ENCODE measurements at regions not wholly inside any gene's neighbourhood (a gene's known extent, or its start where the extent isn't known, plus 50 kb on each side); places are given as distances from the start of the nearest gene placed in this dataset.
"Not testable (repeated sequence)": the region's sequence is repeated elsewhere in the genome, so short reads cannot be mapped to it uniquely, and the experiment has no call there.

DNA sequence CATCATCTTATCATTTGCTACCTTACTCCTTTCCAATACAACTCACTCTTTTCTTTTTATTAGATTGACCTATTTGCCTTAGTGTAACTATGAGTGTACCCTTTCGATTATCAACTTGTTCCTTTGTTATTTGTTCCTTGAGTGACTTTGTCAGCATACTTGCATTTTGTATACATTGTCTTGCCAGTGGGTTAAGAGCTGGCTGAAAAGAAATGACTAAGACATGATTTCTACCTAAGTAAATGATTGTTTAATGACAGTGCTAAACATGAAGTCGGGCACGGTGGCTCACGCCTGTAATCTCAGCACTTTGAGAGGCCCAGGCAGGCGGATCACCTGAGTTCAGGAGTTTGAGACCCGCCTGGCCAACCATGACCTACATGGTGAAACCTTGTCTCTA lies 1042.3 kb downstream of the TBL1XR1 start:
- no peak for DNase-seq

DNA sequence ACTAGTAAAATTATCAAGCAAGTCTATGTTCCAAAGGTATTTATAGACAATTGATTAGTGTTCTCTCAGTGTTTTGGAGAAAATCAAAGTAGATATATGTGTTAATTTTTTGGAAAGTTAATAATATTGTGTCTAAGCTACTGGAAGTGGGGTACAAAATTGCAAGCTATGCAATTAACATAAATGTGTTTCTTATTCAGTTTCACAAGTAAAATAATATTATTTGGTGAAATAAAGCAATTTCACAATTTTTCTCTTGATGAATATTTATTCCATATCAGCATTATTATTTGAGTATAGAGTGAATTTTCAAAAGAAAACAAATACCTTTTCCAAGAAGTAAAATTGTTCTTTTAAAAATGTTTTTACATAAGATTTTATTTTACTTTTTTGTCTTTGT lies 1047.7 kb downstream of the TBL1XR1 start:
- DNase-seq = no peak

DNA sequence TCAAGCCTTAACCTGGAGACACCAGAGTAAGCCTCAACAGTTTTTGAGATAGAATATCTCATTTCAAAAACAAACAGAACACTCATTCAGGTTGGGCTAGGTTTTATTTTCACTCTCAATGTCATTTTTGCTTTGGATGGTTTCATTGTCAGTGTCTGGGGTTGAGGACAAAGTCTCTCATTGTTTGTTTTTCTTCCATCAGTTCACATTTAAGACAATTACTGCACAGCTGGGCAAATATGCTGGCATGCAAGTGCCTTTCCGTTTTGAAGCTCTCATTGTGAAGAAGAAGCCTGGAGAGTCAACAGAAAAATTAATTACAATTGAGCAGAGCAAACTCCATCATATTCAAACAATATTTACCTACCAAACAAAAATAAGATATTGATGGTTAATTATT lies 1050.0 kb downstream of the TBL1XR1 start:
- no peak for DNase-seq

DNA sequence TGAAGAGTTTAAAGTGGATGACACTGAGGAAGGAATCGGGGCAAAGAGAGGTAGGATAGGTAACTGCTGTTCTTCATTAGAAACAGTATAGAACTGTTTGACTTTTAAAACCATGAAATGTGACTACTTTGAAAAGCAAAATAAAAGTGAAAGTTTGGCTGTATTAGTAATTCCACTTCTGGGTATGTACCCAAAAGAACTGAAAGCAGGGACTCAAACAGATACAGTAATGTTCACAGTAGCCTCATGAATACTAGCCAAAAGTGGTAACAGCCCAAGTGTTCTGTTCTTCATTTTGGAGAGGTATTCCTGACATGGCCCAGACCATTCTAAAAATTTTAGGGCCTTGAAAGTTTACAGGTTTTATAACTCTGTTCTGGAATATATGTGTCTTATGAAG lies 1055.4 kb downstream of the TBL1XR1 start:
- no peak for DNase-seq

DNA sequence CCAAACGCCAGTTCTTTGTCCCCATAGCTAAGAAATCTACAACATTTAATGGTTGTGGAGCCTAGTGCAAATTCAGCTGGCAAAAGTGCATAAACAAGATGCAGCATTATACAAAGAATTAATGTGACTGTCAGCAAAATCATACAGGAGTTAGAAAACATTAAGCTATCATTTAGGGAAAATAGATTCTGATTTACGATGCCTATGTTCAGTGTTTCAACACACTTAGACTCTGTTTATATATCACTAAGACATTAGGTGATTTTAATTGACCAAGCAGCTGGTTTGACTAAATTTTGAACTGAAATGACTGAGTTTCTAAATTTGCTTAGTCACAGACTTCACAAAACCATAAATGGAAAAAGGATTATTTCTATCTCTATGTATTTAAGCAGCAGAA lies 1076.8 kb downstream of the TBL1XR1 start:
- no peak for DNase-seq

DNA sequence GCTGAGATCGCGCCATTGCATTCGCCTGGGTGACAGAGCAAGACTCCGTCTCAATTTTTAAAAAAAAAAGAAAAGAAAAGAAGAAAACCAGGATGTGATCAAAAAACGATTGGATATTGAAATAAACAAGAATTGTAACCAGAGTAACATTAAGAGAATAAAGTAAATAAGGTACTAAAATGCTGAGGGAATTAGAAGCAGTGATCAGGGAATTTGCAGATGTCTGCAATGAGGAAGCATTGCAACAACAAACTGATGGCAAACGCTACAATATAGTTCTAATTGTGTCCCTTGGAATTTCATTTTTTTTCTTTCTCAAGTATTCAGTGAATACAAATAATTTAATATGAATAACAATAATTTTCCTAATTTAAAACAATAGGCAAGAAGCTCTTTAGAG lies 1077.5 kb downstream of the TBL1XR1 start:
- DNase-seq = no peak

DNA sequence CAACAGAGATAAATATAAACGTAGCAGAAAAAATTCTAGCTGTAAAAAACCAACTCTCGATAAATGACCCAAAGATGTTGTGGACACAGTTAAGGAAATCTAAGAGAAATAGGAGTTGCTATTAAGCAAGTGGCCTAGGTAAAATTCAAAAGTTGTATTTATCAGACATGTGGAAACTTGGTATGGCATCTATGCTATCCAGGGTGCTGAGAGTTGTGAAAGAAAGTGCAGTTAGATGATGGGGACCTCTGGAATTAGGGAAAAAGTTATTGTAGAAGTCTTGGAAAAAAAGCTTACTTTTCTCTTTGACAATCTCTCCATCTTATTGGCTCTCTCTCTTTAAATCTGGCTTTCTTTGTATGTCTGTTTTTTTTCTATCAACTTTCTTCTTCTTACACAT lies 1090.9 kb downstream of the TBL1XR1 start:
- no peak for DNase-seq

DNA sequence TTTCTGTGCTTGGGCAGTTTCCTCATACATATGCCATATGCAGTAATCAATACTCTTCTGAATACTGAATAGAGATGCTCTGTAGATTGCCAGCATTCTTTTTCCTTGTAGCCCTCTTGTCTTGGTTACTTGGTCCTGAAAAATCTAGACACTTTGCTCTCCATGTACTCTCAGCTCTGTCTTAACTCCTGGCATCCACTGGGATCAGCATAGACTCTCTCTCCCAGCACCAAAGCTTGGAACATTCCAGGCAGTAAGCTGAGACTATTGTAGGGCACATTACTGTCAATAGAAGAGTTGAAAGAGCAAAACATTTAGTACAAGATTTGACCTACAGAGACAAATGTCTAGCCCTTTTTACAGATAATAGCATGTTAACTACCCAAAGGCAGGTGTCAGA lies 1100.3 kb downstream of the TBL1XR1 start:
- no peak for DNase-seq

DNA sequence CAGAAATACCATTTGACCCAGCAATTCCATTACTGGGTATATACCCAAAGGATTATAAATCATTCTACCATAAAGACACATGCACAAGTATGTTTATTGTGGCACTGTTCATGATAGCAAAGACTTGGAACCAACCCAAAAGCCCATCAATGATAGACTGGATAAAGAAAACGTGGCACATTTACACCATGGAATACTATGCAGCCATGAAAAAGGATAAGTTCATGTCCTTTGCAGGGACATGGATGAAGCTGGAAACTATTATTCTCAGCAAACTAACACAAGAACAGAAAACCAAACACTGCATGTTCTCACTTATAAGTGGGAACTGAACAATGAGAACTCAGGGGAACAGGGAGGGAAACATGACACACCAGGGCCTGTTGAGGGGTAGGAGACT lies 1103.4 kb downstream of the TBL1XR1 start:
- DNase-seq = not testable (repeated sequence)

DNA sequence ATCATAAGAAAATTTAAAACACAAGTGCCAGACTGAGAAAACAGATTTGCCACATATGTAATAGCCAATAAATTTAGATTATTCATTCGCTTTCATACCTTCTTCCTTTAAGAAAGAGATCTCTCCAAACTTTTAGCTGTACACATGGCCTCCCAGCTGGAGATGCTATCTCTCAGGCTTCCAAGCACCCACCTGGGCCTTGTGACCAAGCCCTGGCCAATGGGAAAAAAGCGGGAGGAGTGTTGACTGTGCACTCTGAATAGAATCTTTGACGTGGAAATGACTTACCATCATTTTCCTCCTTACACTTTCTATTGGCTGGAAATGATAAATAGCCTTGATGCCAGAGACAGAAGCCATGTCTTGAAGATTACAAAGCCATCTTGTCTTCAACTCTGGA lies 1106.6 kb downstream of the TBL1XR1 start:
- DNase-seq = no peak

DNA sequence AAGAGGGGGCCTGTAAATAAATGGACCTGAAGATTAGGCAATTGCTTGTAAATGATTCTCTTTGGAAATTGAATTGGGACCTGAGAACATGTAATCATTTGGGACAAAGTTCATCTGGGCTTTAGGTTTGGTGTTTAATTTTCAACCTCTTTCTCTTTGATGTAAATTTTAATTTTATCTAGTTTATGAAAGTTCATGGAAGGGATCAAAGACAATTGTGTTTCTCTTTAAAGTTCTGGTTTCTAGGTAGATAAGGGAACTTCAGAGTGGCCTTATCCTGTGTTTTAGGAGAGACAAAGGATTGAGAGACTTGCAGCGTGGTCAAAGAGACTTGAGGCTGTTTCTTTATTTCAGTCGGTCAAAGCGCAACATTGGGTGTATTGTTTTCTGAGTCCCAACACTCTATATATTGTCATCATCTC lies 1108.3 kb downstream of the TBL1XR1 start:
- no peak for DNase-seq

DNA sequence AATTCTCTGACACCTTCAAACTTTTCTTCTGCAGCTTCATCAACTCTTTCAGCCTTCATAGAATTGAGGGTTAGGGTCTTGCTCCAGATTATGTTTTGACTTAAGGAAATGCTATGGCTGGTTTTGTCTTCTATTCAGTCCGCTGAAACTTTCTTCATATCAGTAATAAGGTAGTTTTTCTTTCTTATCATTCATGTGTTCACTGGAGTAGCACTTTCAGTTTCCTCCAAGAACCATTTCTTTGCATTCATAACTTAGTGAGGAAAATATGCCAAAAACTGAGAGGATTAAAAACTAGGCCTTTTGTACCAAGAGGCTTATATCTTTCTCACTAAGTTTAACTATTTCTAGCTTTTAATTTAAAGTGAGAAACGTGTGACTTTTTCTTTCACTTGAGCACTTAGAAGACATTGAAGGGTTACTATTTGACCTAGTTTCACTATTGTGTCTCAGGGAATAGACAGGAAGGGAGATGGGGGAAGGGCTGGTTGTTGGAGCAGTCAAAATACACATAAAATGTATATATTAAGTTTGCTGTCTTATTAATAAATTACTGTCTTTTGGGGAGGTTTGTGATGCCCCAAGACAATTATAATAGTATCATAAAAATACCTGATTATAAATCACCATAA lies 1110.1 kb downstream of the TBL1XR1 start:
- DNase-seq = no peak

DNA sequence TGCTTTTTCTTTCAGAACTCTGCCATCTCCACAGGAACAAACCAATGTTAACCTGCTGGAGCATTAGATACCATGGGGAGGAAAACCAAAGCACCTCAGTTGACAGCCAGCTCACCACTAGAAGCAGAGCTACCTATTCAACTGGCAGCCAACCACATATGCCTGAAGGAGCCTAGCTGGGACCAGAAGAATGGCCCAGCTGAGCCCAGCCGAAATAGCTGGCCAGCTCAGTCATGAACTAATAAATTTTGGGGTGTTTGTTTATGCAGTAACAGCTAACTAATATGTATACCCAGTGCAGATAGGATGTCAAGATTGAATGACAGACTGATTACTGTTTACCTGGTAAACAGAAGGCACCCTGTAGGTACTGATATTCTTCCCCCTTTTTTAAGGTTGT lies 1117.5 kb downstream of the TBL1XR1 start:
- DNase-seq = no peak

DNA sequence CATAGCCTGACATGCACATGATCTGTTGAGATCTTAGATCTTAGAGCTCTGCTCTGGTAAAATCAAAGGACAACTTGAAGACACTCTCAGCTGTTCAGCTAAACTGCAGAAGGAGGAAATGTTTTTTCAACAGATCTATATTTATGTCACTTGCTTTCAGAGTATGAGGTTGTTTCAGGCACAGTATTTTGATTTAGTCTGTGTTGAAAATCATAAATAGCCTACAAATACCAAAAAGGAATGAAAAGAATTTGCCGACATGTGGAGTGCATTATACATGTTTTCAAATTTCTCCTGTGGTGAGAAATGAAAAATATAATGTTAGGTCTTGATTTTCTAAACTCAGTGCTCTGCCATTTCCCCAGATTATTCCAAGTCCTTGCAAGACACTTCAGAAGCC lies 1118.4 kb downstream of the TBL1XR1 start:
- DNase-seq = no peak

DNA sequence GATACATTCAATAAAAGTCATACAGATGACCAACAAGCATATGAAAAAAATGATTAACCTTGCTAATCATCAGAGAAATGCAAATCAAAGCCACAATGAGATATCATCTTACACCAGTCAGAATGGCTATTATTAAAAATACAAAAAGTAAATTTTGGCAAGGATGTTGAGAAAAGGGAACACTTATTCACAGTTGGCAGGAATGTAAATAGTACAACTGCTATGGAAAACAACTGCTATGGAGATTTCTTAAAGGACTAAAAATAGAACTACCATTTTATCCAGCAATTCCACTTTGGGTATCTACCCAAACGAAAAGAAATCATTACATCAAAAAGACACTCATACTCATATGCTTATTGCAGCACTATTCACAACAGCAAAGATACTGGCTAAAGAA lies 1121.8 kb downstream of the TBL1XR1 start:
- no peak for DNase-seq

DNA sequence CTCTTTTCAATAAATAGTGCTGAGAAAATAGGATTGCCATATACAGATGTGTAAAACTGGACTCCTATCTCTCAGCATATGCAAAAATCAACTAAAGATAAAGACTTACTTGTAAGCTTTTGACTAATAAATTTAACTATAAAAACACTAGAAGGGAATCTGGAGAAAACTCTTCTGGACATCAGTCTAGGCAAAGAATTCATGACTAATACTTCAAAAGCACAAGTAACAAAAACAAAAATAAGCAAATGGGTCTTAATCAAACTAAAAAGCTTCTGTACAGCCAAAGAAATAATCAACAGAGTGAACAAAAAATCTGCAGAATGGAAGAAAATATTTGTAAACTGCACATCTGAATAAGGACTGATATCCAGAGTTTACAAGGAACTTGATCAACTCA lies 1122.2 kb downstream of the TBL1XR1 start:
- DNase-seq = no peak

DNA sequence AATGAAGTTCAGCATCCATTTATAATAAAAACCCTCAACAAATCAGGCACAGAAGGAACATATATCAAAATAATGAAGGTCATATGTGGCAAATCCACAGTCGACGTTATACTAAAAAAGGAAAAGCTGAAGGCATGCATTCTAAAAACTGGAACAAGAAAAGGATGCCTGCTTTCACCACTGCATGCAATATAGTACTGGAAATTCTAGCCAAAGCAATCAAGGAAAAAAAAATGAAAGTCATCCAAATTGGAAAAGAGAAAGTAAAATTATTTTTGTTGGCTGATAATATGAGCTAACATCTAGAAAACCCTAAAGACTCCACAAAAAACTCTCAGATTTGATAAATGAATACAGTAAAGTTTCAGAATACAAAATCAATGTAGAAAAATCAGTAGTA lies 1123.2 kb downstream of the TBL1XR1 start:
- no peak for DNase-seq

DNA sequence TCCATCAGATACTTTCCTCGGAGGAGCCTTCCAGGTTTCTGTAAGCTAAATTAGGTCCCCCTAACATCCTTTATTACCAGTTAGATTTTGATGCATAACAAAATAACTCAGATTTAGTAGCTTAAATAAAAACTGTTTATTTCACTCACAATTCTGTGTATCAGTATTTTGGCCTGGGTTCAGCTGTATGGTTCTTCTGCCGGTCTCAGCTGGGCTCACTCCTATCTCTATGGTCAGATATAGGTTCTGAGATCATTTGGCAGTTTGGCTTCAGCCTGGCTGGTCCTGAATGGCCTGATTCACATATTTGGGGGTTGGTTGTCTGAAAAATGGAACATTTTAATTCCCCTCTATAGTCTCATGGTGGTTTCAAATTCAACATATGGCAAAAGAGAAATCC lies 1125.3 kb downstream of the TBL1XR1 start:
- DNase-seq = no peak

DNA sequence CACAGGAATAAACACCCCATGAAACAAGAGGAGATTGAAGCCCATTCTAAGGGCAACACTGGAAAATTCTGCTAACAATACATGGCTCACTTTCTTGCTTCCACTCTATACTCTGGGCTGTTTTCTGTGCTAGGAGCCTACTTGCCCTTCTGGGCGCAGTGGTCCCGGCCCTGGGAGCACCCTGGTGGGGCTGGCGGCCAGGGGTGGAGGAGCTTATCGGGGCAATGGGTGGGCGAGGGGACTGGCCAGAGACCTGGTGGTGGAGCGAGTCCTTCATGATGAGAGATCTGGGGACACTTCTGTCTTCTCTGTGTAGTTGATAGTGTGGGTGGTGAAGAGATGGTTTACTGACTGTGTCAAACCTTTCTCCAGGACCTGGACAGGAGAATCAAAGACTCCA lies 1128.5 kb downstream of the TBL1XR1 start:
- DNase-seq = peak; percentile 7

DNA sequence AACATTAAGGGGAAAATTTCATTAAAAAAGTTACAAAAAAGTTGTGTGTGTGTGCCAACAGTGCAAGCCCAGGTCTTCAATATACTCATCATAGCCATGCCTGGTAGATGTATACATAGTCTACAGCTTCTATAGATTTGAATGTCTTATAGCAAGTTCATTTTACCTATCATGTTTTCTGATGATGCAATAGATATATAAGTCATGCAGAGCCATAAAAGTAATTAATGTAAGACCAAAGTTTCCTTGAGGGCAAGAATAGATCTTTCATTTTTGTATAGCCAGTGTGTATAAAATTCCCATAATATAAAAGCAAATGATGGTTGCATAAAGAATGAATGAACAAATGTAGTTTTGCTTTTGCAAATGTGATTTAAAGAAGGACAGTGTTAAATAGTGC lies 1138.4 kb downstream of the TBL1XR1 start:
- DNase-seq = no peak

DNA sequence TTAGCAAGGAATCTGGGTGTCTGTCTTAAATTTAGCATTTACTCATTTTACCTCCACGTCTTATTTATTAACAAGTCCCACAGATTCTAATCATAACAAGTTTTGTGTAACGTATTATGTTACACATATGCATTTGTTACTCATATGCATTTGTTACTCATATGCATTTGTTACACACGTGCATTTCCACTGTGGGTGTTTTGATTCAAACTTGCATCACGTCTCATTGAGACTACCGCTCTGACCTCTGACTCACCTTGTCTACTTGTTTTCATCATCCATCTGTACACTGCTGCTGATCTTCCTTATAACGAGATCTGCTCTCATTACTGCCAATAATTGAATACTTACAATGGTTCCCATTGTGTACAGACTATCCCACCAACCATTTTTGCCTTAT lies 1141.4 kb downstream of the TBL1XR1 start:
- no peak for DNase-seq

DNA sequence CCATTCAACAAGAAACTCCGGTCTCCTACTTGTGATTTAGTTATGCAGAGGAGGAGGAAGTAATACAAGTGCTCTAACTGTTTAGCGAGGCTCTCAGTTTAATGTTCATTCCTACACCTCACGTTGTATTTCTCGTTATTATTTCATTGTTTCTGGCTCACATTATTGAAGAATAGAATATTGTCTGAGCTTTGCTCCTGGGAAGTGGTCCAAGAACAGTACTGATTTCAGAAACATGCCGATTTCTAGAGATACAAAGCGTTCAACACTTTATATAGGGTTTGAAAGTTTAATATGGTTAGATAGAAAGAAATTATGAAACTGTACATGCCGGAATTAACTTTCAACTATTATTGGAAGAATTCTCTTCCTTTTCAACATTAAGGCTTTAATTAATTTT lies 1145.5 kb downstream of the TBL1XR1 start:
- DNase-seq = no peak

DNA sequence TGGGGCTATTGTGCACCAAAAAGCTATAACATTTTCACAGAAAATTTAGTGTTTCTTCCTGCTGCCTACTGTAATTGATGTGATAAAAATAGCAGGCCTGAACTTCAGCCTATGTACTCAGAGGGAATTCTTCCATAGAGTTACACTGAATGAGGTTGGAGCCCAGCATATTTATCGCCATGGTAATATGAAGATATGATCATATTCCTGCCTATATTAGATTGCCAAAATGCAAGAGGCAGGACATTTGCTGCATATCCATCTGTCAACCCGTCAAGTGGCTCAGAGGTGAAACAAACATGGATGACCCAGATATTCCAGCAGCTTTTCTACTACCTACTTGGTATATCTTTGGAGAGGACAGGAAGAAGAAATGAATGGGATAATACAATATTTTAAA lies 1150.6 kb downstream of the TBL1XR1 start:
- DNase-seq = no peak

DNA sequence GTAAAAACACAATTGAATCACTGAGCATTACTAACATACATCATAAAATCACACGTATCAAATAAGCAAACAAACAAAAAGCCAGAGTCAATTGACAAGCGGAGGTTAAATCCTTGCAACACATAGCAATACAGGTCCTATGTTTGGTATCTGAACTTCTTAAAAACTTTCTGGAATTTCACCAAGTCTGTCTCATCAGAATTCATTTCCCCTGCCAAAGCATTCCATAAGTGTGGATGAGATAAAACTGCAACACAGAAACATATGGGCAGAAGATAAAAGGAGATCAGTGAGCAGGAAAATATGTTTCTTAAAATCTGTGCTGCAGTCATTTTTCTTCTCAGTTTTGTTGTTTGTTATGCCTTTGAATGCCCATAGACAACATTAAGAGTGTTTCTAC lies 1155.5 kb downstream of the TBL1XR1 start:
- DNase-seq = no peak

DNA sequence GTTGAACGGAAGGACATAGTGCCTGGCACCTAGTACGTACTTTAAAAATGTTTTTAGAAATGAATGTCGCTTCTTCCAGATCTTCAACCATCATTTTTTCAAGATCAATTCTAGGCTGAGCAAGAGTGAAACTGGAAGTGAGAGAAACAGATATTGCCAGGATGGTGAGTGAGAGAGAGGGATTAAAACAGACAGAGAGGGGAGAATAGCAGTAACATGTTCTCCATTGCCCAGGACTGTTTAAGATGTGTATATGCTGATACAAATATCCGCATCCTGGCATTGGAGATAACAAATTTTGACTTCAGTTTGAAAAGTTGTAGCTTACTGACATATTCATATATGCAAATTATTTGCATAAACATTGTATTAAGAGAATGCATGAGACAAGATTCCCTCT lies 1156.1 kb downstream of the TBL1XR1 start:
- no peak for DNase-seq

DNA sequence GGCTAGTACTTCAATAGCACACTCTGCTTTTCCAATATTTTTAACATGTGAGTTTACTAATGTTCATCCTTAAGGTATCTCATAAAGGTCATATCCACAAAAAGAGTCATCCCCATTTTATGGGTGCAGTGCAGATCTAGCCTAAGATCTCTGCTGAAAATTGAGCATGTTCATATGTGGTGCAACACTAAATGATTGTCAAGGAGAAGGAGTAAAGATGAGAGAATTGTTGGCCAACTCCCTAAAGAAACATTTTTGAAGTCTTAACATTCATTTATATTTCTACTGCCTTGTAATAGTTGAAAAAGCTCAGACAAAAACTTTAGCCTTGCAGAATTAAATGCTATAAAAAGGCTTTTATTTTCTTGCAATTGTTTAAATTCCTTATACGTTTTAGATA lies 1159.6 kb downstream of the TBL1XR1 start:
- DNase-seq = no peak
